Effector memory CD8-positive, alpha-beta T cell (primary cell): ENCODE measurements at regions not wholly inside any gene's neighbourhood (a gene's known extent, or its start where the extent isn't known, plus 50 kb on each side); places are given as distances from the start of the nearest gene placed in this dataset.

Experiments used
- ATAC-seq: fragments of 150-1000 bp; cut with Tn5 transposase; replicated peaks from 2 replicates; pipeline ENCODE4 v1.10.0; 2021; ENCODE audit warnings: mild to moderate bottlenecking, moderate library complexity
- DNase-seq, 3 experiments: peaks; one replicate each; pipeline ENCODE4 v3.0.0; 2021
- H3K27ac Mint-ChIP-seq, 2 donors: one replicate each; pipeline ENCODE4 v1.8.0; 2022; ENCODE audit warnings: mild to moderate bottlenecking in 2 of 2, mixed read lengths in 2 of 2, moderate library complexity in 2 of 2
- H3K27me3 Mint-ChIP-seq, 2 donors: one replicate each; pipeline ENCODE4 v1.8.0; 2022; ENCODE audit warnings: mixed read lengths in 2 of 2
- H3K36me3 Mint-ChIP-seq: one replicate; pipeline ENCODE4 v1.8.0; 2022; ENCODE audit warnings: mild to moderate bottlenecking, moderate library complexity, mixed read lengths; ENCODE audit not compliant: insufficient read depth
- H3K4me1 Mint-ChIP-seq, 2 donors: one replicate each; pipeline ENCODE4 v1.8.0; 2022; ENCODE audit warnings: low read depth in 2 of 2, mixed read lengths in 2 of 2
- H3K4me3 Mint-ChIP-seq, 2 donors: one replicate each; pipeline ENCODE4 v1.8.0; 2022; ENCODE audit warnings: mild to moderate bottlenecking in 2 of 2, mixed read lengths in 2 of 2, moderate library complexity in 2 of 2
- H3K9me3 Mint-ChIP-seq, 2 donors: one replicate each; pipeline ENCODE4 v1.8.0; 2022; ENCODE audit warnings: mixed read lengths in 2 of 2

DNA sequence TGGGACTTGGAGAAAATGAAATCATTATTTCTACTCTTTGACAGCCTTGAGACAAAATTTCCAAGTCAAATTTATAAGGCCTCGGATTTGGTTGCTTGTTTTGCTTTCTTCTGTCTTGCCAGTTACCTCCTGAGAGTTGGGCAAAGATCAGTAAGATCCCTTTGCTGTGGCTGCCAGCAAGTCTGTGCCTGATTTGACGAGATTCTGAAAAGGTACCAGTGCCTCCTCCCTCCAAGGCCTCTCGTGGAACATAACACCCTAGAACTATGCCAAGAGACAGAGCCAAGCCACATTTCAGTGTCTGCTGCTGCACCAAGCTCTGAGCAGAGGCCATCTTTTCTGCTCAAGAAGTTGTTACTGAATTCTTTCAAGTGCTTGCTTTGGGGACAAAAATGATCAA, 61.0 kb downstream of the GTPBP8 start:
- no peaks in the 10 kb centered on the region for H3K27me3 Mint-ChIP-seq
- no peak overlapping the region for H3K4me3 Mint-ChIP-seq
- DNase-seq: no peak
- peaks cover 0 to 1% of the 10 kb centered on the region in 2 donors for H3K4me1 Mint-ChIP-seq
- no peak overlapping the region for H3K27ac Mint-ChIP-seq
- no peak for ATAC-seq
- H3K9me3 Mint-ChIP-seq: no peaks in the 10 kb centered on the region
- no peaks in the 10 kb centered on the region for H3K36me3 Mint-ChIP-seq

- no peaks in the 10 kb centered on the region for H3K27me3 Mint-ChIP-seq
- no peaks in the 10 kb centered on the region for H3K9me3 Mint-ChIP-seq
- DNase-seq: no peak
- peaks cover 0 to 1% of the 10 kb centered on the region in 2 donors for H3K4me1 Mint-ChIP-seq
- no peak for ATAC-seq
- H3K4me3 Mint-ChIP-seq: no peak overlapping the region
- H3K36me3 Mint-ChIP-seq: no peaks in the 10 kb centered on the region
- H3K27ac Mint-ChIP-seq: no peak overlapping the region
Observed at GRCh38 chr3:113053169-113053568, 62.4 kb downstream of the GTPBP8 start.

DNA sequence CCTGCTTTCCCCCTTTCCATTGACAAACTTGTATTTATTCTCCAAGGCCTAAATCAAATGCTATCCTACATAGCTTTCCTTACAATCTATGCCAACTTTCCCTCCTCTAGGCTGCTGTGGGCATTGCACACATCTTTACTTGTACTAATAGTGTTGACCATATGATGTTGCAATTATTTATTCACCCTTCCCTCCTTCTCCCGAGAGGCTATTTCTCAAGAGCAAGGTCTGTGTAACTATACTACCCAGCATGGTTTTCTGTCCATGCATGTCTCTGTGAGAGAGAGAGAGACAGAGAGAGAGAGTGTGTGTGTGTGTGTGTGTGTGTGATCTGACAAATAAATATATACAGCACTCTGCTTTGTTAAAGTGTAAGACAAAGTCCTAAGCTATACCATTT, 63.8 kb downstream of the GTPBP8 start:
- no peak overlapping the region for H3K27ac Mint-ChIP-seq
- ATAC-seq (no peak), DNase-seq (no peak)
- no peaks in the 10 kb centered on the region for H3K36me3 Mint-ChIP-seq
- H3K9me3 Mint-ChIP-seq: no peaks in the 10 kb centered on the region
- no peaks in the 10 kb centered on the region for H3K27me3 Mint-ChIP-seq
- peaks cover 0 to 1% of the 10 kb centered on the region in 2 donors for H3K4me1 Mint-ChIP-seq
- no peak overlapping the region for H3K4me3 Mint-ChIP-seq

GRCh38 chr3:113055201-113055600, 64.4 kb downstream of the GTPBP8 start:
- H3K36me3 Mint-ChIP-seq: no peaks in the 10 kb centered on the region
- no peak overlapping the region for H3K4me3 Mint-ChIP-seq
- H3K9me3 Mint-ChIP-seq: no peaks in the 10 kb centered on the region
- no peak for ATAC-seq
- DNase-seq: no peak
- H3K27me3 Mint-ChIP-seq: no peaks in the 10 kb centered on the region
- no peak overlapping the region for H3K27ac Mint-ChIP-seq
- peaks cover 0 to 1% of the 10 kb centered on the region in 2 donors for H3K4me1 Mint-ChIP-seq

DNA sequence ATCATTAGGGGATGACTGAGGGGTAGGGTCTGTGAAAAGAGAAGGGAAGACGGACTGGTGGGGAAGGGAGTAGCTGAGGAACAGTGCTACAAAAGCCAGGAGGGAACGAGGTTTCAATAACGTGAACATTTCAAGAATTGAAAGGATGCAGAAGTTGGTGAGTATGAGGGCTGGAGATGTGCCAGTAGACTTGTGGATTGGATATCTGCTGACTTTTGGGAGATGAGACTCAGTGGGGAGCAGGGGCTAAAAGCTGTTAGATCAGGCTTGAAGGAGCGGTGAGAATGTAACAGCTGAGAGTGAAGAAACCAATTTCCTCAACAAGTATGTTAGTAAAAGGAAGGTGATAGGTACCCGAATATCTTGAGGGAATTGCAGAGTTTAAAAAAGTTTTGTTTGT, 65.2 kb downstream of the GTPBP8 start:
- H3K4me1 Mint-ChIP-seq: peaks cover 0 to 1% of the 10 kb centered on the region in 2 donors
- H3K27ac Mint-ChIP-seq: no peak overlapping the region
- no peaks in the 10 kb centered on the region for H3K36me3 Mint-ChIP-seq
- ATAC-seq (no peak), DNase-seq (no peak)
- no peak overlapping the region for H3K4me3 Mint-ChIP-seq
- H3K9me3 Mint-ChIP-seq: no peaks in the 10 kb centered on the region
- H3K27me3 Mint-ChIP-seq: no peaks in the 10 kb centered on the region

GRCh38 chr3:113057117-113057516, 66.3 kb downstream of the GTPBP8 start:
- no peak for ATAC-seq
- DNase-seq: no peak
- Mint-ChIP-seq H3K36me3 (no peaks in the 10 kb centered on the region), H3K27ac (no peak overlapping the region), H3K4me1 (no peaks in the 10 kb centered on the region), H3K4me3 (no peak overlapping the region), H3K9me3 (no peaks in the 10 kb centered on the region), H3K27me3 (no peaks in the 10 kb centered on the region)

GRCh38 chr3:113058188-113058587, 67.4 kb downstream of the GTPBP8 start:
- H3K4me3 Mint-ChIP-seq: no peak overlapping the region
- DNase-seq (no peak), ATAC-seq (no peak)
- no peaks in the 10 kb centered on the region for H3K4me1 Mint-ChIP-seq
- no peaks in the 10 kb centered on the region for H3K27me3 Mint-ChIP-seq
- no peak overlapping the region for H3K27ac Mint-ChIP-seq
- H3K36me3 Mint-ChIP-seq: no peaks in the 10 kb centered on the region
- H3K9me3 Mint-ChIP-seq: no peaks in the 10 kb centered on the region

- Mint-ChIP-seq H3K27me3 (no peaks in the 10 kb centered on the region), H3K36me3 (no peaks in the 10 kb centered on the region), H3K4me1 (no peaks in the 10 kb centered on the region), H3K4me3 (no peak overlapping the region), H3K9me3 (peaks cover 0 to 7% of the 10 kb centered on the region in 2 donors), H3K27ac (no peak overlapping the region)
- DNase-seq (no peak), ATAC-seq (no peak)
Observed at GRCh38 chr3:113062705-113063104, 71.9 kb downstream of the GTPBP8 start.

DNA sequence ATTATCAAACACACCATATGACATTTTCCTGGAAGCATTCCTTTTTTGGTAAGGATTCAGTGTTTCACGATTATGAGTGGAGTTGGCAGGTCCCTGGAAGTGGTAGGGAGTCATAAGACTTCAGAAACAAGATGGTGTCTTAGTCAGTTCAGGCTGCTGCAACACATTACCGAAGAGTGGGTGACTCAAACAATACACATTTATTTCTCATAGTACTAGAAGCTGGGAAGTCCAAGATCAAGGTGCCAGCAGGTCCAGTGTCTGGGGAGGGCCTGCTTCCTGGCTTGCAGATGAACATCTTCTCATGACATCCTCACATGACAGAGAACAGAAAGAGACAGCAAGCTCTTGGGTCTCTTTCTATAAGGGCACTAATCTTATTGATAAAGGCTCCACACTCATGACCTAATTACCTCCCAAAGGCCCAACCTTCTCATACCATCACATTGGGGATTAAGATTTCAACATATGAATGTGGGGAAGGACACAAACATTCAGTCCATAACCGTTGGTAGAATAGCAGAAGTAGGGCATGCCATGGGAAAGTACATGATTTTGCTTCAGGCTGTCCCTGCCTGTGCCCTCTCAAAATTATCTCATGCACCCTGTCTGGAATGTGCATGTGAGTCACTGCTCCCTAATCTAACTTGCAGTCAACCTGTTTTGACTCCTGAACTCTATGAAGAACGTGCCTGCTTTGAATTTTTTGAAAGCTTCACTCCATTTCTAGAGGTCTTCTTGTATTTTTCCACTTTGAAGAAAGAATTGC, 72.5 kb downstream of the GTPBP8 start:
- no peaks in the 10 kb centered on the region for H3K36me3 Mint-ChIP-seq
- no peaks in the 10 kb centered on the region for H3K27me3 Mint-ChIP-seq
- no peak for ATAC-seq
- H3K27ac Mint-ChIP-seq: no peak overlapping the region
- peaks cover 0 to 7% of the 10 kb centered on the region in 2 donors for H3K9me3 Mint-ChIP-seq
- no peaks in the 10 kb centered on the region for H3K4me1 Mint-ChIP-seq
- H3K4me3 Mint-ChIP-seq: no peak overlapping the region
- no peak for DNase-seq

DNA sequence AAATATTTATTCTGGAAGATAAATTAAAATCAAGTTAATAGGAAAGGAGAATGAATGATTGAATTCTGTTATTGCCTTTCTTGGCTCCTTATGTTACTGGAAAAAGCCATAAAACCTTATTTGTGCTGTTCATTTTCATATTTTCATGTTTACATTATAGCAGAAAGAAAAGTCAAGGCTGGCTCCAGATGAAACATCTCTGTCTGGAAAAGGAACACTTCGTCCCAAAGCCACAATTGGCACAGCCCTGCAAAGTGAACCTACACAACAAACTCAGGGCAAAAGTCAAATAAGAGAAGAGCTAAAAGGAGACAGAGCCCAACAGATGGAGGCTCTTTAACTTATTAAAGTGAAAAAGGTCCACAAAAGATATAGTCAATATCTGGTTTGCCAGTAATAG, 73.4 kb downstream of the GTPBP8 start:
- no peak overlapping the region for H3K27ac Mint-ChIP-seq
- no peaks in the 10 kb centered on the region for H3K36me3 Mint-ChIP-seq
- H3K9me3 Mint-ChIP-seq: peaks cover 0 to 7% of the 10 kb centered on the region in 2 donors
- no peaks in the 10 kb centered on the region for H3K27me3 Mint-ChIP-seq
- ATAC-seq: no peak
- no peak for DNase-seq
- no peaks in the 10 kb centered on the region for H3K4me1 Mint-ChIP-seq
- no peak overlapping the region for H3K4me3 Mint-ChIP-seq

DNA sequence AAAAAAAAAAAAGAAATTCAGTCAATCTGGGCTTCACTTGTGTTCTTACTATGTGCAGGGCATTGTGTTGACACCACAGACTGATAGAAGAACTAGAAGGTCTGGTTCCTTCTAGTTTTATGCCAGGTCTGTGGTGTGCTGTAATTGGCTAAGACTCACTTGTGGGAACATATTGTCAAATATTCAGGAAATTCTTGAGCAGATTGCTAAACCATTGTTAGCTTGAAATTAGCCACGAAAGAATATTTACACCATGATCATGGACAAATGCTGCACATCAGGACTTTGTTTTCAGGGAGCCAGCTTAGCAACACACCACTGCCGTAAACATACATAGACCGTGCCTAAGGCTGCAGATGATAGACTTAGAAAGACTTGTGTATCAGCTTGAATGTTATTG, 74.6 kb downstream of the GTPBP8 start:
- H3K4me1 Mint-ChIP-seq: no peaks in the 10 kb centered on the region
- no peak overlapping the region for H3K4me3 Mint-ChIP-seq
- no peaks in the 10 kb centered on the region for H3K27me3 Mint-ChIP-seq
- H3K27ac Mint-ChIP-seq: no peak overlapping the region
- DNase-seq (no peak), ATAC-seq (no peak)
- H3K36me3 Mint-ChIP-seq: no peaks in the 10 kb centered on the region
- H3K9me3 Mint-ChIP-seq: peaks cover 0 to 7% of the 10 kb centered on the region in 2 donors

- Mint-ChIP-seq H3K36me3 (no peaks in the 10 kb centered on the region), H3K27me3 (no peaks in the 10 kb centered on the region), H3K4me3 (no peak overlapping the region), H3K9me3 (peaks cover 0 to 7% of the 10 kb centered on the region in 2 donors), H3K27ac (no peak overlapping the region), H3K4me1 (no peaks in the 10 kb centered on the region)
- ATAC-seq: no peak
- no peak for DNase-seq
Observed at GRCh38 chr3:113070072-113070640, 79.4 kb downstream of the GTPBP8 start.

DNA sequence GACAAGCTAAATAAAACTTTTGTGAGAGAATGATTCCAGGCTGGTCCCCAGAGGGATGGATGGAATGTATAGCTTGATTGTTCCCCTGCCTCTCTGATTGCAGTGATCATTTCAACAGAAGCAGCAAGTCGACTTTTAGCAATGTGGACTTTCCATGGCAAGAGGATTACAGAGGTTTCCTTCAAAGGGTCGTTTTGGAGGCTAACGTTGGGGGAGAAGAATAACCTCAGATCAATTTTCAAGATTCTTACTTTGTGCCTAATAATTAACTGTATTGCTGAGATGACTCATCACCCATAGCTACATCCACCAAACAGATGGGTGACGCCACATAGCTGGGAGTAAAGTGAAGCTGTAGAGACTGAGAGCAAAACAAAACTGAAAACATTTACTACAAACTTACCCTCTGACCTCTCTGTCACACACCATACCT, 79.9 kb downstream of the GTPBP8 start:
- H3K27ac Mint-ChIP-seq: no peak overlapping the region
- H3K27me3 Mint-ChIP-seq: no peaks in the 10 kb centered on the region
- H3K4me1 Mint-ChIP-seq: no peaks in the 10 kb centered on the region
- no peak for DNase-seq
- no peaks in the 10 kb centered on the region for H3K36me3 Mint-ChIP-seq
- H3K4me3 Mint-ChIP-seq: no peak overlapping the region
- no peak for ATAC-seq
- H3K9me3 Mint-ChIP-seq: peaks cover 0 to 7% of the 10 kb centered on the region in 2 donors

- H3K36me3 Mint-ChIP-seq: no peaks in the 10 kb centered on the region
Observed at GRCh38 chr3:113075588-113075987, 84.8 kb downstream of the GTPBP8 start.

More at GRCh38 chr3:113075588-113075987, 84.8 kb downstream of the GTPBP8 start:
- ATAC-seq (no peak), DNase-seq (no peak)
- Mint-ChIP-seq H3K27me3 (no peaks in the 10 kb centered on the region), H3K27ac (no peak overlapping the region), H3K9me3 (no peaks in the 10 kb centered on the region), H3K4me3 (no peak overlapping the region), H3K4me1 (no peaks in the 10 kb centered on the region)
